Ishikawa (cell line): ENCODE measurements at regions not wholly inside any gene's neighbourhood (a gene's known extent, or its start where the extent isn't known, plus 50 kb on each side); places are given as distances from the start of the nearest gene placed in this dataset.

Experiments used
- EP300 ChIP-seq: IDR thresholded peaks from 2 replicates; pipeline ENCODE4 v1.6.1; 2012; ENCODE audit warnings: borderline replicate concordance
- TAF1 ChIP-seq: IDR thresholded peaks from 2 replicates; pipeline ENCODE4 v1.6.1; 2012; ENCODE audit warnings: low read depth, mild to moderate bottlenecking
- YY1 ChIP-seq: IDR thresholded peaks from 2 replicates; pipeline ENCODE4 v1.6.1; 2012; ENCODE audit warnings: low read depth
- TF ChIP-seq, protein P1 (sequence below): IDR thresholded peaks from 2 replicates; pipeline ENCODE4 v1.6.1; 2012
- TF ChIP-seq, protein P2 (sequence below): IDR thresholded peaks from 2 replicates; pipeline ENCODE4 v1.6.1; 2012
- TF ChIP-seq, protein P3 (sequence below): IDR thresholded peaks from 2 replicates; pipeline ENCODE4 v1.6.1; 2012; ENCODE audit warnings: low read depth, mild to moderate bottlenecking

DNA sequence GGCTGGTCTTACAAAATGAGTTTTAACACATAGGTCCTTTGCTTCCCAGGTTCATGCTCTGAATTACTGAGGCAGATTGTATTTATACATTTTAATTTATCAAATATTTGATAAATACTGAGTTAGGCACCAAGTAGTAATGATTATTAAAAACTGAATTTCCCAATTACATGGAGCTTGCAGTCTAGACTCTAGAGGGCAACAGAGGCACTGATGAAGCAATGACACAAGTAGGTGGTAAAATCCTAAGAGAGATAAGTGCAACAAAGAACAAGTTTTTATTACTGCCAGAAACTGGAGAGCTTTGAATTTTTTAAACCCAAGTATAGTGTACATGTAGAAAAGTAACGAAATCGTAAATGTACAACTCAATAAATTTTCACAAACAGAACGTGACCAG is 406.2 kb upstream of the RARB start:
- TF ChIP-seq YY1 (no peak), EP300 (no peak), TAF1 (no peak)
- TF ChIP-seq, protein P1, sequence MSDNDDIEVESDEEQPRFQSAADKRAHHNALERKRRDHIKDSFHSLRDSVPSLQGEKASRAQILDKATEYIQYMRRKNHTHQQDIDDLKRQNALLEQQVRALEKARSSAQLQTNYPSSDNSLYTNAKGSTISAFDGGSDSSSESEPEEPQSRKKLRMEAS, result no peak
- TF ChIP-seq, protein P2, sequence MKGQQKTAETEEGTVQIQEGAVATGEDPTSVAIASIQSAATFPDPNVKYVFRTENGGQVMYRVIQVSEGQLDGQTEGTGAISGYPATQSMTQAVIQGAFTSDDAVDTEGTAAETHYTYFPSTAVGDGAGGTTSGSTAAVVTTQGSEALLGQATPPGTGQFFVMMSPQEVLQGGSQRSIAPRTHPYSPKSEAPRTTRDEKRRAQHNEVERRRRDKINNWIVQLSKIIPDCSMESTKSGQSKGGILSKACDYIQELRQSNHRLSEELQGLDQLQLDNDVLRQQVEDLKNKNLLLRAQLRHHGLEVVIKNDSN, result no peak
- TF ChIP-seq, protein P3, sequence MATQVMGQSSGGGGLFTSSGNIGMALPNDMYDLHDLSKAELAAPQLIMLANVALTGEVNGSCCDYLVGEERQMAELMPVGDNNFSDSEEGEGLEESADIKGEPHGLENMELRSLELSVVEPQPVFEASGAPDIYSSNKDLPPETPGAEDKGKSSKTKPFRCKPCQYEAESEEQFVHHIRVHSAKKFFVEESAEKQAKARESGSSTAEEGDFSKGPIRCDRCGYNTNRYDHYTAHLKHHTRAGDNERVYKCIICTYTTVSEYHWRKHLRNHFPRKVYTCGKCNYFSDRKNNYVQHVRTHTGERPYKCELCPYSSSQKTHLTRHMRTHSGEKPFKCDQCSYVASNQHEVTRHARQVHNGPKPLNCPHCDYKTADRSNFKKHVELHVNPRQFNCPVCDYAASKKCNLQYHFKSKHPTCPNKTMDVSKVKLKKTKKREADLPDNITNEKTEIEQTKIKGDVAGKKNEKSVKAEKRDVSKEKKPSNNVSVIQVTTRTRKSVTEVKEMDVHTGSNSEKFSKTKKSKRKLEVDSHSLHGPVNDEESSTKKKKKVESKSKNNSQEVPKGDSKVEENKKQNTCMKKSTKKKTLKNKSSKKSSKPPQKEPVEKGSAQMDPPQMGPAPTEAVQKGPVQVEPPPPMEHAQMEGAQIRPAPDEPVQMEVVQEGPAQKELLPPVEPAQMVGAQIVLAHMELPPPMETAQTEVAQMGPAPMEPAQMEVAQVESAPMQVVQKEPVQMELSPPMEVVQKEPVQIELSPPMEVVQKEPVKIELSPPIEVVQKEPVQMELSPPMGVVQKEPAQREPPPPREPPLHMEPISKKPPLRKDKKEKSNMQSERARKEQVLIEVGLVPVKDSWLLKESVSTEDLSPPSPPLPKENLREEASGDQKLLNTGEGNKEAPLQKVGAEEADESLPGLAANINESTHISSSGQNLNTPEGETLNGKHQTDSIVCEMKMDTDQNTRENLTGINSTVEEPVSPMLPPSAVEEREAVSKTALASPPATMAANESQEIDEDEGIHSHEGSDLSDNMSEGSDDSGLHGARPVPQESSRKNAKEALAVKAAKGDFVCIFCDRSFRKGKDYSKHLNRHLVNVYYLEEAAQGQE, result no peak
